ENCODE measurements at regions not wholly inside any gene's neighbourhood (a gene's known extent, or its start where the extent isn't known, plus 50 kb on each side); places are given as distances from the start of the nearest gene placed in this dataset.

GRCh38 chr2:11029136-11029535 is 117.4 kb downstream of the KCNF1 start:
- intact Hi-C loops (cut with micrococcal nuclease): loop anchor here (10.0 kb wide), 1 partner anchor 194 kb away; no protein-coding TSS in a partner anchor
- no peak overlapping the region for H3K4me2 ChIP-seq (ENCODE audit: low read length)
- POLR2A ChIA-PET: no interaction called here
- no peak overlapping the region for H2AFZ ChIP-seq (ENCODE audit: low read depth, low read length, poor library complexity, severe bottlenecking)
- H3K36me3 ChIP-seq (ENCODE audit: control insufficient read depth in 1 of 2, insufficient read depth in 2 of 2, low read length in 2 of 2): no peaks in the 10 kb centered on the region
- no TSS peak for BruUV-seq (replicated peaks)
- no peaks in the 10 kb centered on the region for H4K20me1 ChIP-seq (ENCODE audit: insufficient read depth)
- H3K4me3 ChIP-seq (replicated peaks in 1 of 2; ENCODE audit: low read depth in 1 of 2, low read length in 2 of 2): no peak overlapping the region
- no peaks in the 10 kb centered on the region for H3K79me2 ChIP-seq (ENCODE audit: insufficient read depth, low read length)
- H3K9me2 ChIP-seq (ENCODE audit: insufficient read depth): no peaks in the 10 kb centered on the region
- no peak overlapping the region for H3K9ac ChIP-seq (ENCODE audit: low read length)
- TF ChIP-seq CEBPB (IDR thresholded peaks at IDR 0.05; ENCODE audit: low read depth) (no peak), POLR2AphosphoS5 (IDR thresholded peaks at IDR 0.05; ENCODE audit: low read depth, low read length) (no peak), MAX (IDR thresholded peaks at IDR 0.05) (no peak), CTCF (IDR thresholded peaks at IDR 0.05 in 2 of 3, conservative IDR thresholded peaks at IDR 0.05 in 1 of 3; ENCODE audit: borderline replicate concordance in 1 of 3, insufficient read depth in 1 of 3, low read depth in 2 of 3, low read length in 2 of 3) (no peak), JUND (IDR thresholded peaks at IDR 0.05) (no peak)
- no peaks in the 10 kb centered on the region for H3K9me3 ChIP-seq (ENCODE audit: control insufficient read depth in 1 of 2, insufficient read depth in 1 of 2, low read depth in 1 of 2, low read length in 2 of 2)
- CTCF ChIA-PET: no interaction called here
- no peaks in the 10 kb centered on the region; a peak in 1 of 4 replicates for H3K4me1 ChIP-seq (ENCODE audit: control insufficient read depth in 1 of 2, insufficient read depth in 2 of 2, low read length in 2 of 2)
- RAD21 ChIA-PET (ENCODE audit: low non-redundant PET in 1 of 2, low total read pairs in 2 of 2, uncharacterized antibody in 2 of 2, unreplicated experiment in 2 of 2): no interaction called here
- no peak for ATAC-seq
- no peaks in the 10 kb centered on the region for H3K27me3 ChIP-seq (ENCODE audit: insufficient read depth, low read length)
- DNase-seq (ENCODE audit: low read depth, low spot score): no peak
- no peak overlapping the region for H3K27ac ChIP-seq (ENCODE audit: low read depth, low read length)

GRCh38 chr2:11030036-11030435 is 118.3 kb downstream of the KCNF1 start:
- H3K79me2 ChIP-seq (ENCODE audit: insufficient read depth, low read length): no peaks in the 10 kb centered on the region
- no TSS peak for BruUV-seq (replicated peaks)
- CTCF ChIA-PET: no interaction called here

More at GRCh38 chr2:11030036-11030435, 118.3 kb downstream of the KCNF1 start:
- intact Hi-C loops (cut with micrococcal nuclease): no loop called here
- TF ChIP-seq POLR2AphosphoS5 (IDR thresholded peaks at IDR 0.05; ENCODE audit: low read depth, low read length) (no peak), SIN3A (IDR thresholded peaks at IDR 0.05; ENCODE audit: low read depth) (no peak), ATF3 (IDR thresholded peaks at IDR 0.05) (no peak), REST (IDR thresholded peaks at IDR 0.05; ENCODE audit: low read depth) (no peak), TCF7L2 (IDR thresholded peaks at IDR 0.05; ENCODE audit: borderline replicate concordance, extremely low read depth, insufficient read depth, insufficient read length) (no peak)
- DNase-seq (ENCODE audit: low read depth, low spot score) (no peak), ATAC-seq (no peak)
- Histone ChIP-seq H3K9me3 (ENCODE audit: control insufficient read depth in 1 of 2, insufficient read depth in 1 of 2, low read depth in 1 of 2, low read length in 2 of 2) (no peaks in the 10 kb centered on the region), H3K4me1 (ENCODE audit: control insufficient read depth in 1 of 2, insufficient read depth in 2 of 2, low read length in 2 of 2) (no peaks in the 10 kb centered on the region), H3K4me3 (replicated peaks in 1 of 2; ENCODE audit: low read depth in 1 of 2, low read length in 2 of 2) (no peak overlapping the region), H4K20me1 (ENCODE audit: insufficient read depth) (no peaks in the 10 kb centered on the region), H3K27me3 (ENCODE audit: insufficient read depth, low read length) (no peaks in the 10 kb centered on the region), H3K9ac (ENCODE audit: low read length) (no peak overlapping the region), H3K9me2 (ENCODE audit: insufficient read depth) (no peaks in the 10 kb centered on the region), H3K27ac (ENCODE audit: low read depth, low read length) (no peak overlapping the region), H3K4me2 (ENCODE audit: low read length) (no peak overlapping the region), H2AFZ (ENCODE audit: low read depth, low read length, poor library complexity, severe bottlenecking) (no peak overlapping the region), H3K36me3 (ENCODE audit: control insufficient read depth in 1 of 2, insufficient read depth in 2 of 2, low read length in 2 of 2) (no peaks in the 10 kb centered on the region)
- POLR2A ChIA-PET: no interaction called here
- RAD21 ChIA-PET (ENCODE audit: low non-redundant PET in 1 of 2, low total read pairs in 2 of 2, uncharacterized antibody in 2 of 2, unreplicated experiment in 2 of 2): no interaction called here
